Embryonic facial prominence (tissue), 1 donor: ENCODE measurements at regions not wholly inside any gene's neighbourhood (a gene's known extent, or its start where the extent isn't known, plus 50 kb on each side); places are given as distances from the start of the nearest gene placed in this dataset.
"Not testable (repeated sequence)": the region's sequence is repeated elsewhere in the genome, so short reads cannot be mapped to it uniquely, and the experiment has no call there.

Source experiments
- DNase-seq: peaks from one replicate; pipeline ENCODE4 v3.0.0-alpha.2; 2016; ENCODE audit errors: extremely low spot score

DNA sequence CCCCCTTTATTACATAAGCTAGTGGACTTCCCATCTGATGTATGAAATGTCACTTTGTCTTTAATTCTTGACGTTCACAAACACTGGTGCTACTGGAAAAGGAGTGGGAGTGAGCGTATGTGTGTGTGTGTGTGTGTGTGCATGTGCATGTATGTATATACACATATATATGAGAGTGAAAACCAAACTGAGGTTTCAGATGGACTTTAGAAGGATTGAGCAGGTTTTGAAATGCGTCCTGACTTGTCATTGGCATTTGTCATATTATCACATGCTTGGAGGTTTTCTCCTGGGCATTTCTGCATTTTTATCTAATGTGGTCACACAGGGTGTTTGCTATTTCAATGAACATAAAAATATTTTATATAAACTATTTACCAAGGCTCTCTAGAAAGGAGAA, 1085.9 kb downstream of the BCL11B start:
- DNase-seq, result no peak

DNA sequence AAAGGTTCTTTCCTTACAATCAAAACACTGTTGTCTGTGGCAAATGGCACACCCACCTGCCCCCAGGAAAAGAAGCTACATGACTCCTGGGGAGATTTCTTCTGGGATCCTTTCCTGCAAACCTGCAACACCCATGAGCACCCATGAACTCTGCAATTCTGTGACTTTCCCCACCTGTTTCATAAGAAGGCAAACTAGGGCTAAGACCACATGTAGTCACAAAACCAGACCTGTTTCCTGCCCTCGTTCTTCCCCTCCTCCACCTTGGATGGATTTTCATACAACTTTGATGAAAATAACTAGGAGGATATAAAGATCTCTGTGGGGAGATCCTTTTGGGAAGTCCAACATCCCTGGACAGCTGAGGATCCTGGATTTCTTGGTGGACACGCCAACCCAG, 1084.7 kb downstream of the BCL11B start:
- DNase-seq, result no peak

DNA sequence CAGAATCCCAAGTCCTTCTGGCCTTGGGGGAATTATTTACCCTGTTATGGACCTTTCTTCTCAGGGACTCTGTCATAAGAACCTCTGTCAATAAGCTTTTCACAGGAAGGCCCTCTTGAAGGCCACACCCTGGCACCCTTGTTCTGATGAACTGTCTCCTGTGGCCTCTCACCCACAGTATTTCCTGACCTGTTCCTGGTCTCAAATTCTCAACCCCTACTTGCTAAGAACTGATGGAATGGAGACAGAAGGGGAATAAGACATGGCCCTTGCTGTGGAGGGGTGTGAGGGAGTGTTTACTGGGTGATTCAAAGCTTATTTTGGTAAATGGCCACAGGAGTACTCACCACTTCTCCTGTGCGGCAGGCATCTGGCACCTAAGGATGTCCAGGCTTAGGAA, 1082.9 kb downstream of the BCL11B start:
- DNase-seq, result no peak

DNA sequence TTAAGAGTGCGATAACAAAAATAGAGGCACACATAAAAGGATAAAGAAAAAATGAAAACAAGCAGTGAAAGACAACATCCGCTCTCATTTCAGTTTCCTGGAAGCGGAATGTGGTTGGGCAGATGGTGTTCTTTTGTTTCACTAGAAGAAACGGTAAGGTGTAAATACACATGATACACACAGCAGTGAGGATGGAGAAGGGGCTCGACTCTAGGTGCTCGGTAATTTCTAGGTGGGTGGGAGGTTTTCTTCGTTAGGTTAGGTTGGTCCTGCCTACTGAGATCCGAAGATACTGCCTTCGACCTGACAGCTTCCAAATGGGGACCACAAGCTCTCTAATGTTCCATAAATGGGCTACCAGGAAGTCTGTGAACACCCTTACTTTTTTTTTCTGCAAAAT, 1082.5 kb downstream of the BCL11B start:
- DNase-seq, result no peak

DNA sequence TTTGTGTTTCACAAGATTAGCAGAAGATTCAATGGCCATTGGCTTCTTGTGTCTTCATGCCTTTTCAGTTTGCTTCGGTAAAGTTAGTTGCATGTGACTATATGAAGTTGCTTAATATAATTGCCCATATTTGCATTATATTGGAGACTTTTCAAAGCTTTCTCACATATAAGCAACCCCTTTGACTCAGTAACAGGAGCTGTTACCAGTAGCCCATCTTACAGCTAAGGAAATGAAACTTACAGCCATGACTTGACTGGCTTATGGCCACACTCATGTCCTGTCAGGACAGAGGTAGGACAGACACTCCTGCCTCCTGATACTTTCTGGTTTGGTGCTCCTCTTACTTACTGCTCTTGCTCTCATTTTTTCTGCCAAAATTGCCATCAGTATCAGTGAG, 1082.1 kb downstream of the BCL11B start:
- no peak for DNase-seq

DNA sequence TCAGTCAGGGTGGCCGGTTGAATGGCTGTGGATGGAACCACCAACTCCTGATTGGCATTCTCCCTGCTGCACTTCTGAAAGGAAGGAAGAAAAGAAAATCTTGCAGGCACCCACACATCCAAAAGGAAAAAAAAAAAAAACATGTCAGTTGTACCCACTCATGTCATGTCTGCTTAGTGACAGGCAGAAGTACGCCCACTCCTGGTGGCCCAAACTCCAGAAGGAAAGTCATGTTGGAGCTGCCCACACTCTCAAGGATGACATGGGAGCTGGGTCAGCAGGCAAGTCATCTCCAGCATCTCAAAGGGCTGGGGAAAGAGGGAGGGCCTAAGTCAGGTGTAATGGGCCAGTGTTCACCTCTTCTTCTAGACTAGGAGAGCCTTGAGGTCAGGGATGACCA, 1079.1 kb downstream of the BCL11B start:
- no peak for DNase-seq

DNA sequence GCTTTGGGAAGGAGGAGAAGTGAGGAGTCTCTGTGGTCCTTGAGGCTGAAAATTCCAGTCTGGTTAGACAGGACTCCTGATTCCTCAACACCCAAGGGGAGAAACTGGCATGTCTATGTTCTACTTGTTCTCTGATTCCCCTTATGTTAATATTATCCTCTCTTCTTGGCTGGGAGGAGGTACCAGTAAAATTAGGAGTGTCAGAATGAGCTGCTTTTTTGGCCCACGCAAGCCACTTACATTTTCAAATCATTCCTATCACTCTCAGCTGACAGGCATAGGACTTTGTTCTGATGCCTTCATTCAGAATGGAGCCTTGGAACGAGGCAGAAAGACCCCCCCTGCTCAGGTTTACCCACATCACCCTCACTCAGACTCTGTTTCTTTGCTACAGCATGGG, 1077.2 kb downstream of the BCL11B start:
- DNase-seq, result no peak

DNA sequence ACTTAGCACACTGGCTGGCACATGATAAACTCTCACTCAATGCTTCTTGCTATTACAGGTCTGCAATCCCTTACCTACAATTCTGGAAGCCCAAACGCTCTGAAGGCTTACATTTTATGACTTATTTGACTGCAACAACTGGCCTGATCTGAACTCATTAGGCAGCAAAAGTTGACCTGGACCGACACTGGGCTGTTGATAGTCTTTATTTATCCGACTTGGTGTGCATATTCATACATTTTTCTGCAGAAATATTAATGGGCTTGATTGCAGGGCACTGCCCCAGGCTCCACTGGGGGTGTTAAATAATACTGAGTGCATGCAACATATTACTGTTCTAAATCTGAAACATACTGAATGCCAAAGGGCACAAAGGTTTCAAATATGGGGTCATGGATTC, 1076.7 kb downstream of the BCL11B start:
- no peak for DNase-seq

DNA sequence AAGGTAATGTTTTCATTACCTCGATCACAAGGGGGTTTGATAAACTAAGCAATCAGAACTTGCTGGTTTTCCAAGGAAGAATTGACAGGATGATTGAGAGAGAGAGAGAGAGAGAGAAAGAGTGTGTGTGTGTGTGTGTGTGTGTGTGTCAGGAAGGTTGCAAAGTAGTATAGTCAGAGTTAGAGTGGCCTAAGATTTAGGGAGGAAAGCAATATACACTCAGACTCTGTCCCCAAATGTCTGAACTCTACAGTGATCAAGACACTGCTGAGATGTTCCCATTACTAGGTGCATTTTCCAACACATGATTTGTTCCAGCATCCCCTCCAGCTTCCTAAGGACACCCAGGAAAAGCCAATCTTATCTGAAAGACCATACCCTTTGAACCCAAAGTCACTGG, 1074.1 kb downstream of the BCL11B start:
- DNase-seq, result no peak

DNA sequence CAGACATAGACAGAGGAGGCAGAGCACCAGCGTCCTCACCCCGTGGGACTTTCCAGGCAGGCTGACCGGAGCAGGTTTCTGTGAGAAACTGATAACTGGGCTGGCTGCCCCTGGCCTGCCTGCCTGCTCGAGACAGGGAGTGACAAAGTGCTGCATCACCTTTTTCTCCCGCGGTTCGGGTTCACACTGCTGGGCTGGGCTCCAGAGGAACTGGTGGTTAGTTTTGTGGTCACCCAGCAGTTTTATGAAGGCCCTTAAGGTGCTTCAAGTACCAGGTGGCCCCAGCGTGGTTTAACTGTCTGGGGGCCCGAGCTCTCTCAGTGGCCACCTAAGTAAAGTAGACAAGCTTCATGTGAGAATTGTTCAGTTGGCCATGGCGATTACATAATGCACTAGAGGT, 1073.6 kb downstream of the BCL11B start:
- no peak for DNase-seq

DNA sequence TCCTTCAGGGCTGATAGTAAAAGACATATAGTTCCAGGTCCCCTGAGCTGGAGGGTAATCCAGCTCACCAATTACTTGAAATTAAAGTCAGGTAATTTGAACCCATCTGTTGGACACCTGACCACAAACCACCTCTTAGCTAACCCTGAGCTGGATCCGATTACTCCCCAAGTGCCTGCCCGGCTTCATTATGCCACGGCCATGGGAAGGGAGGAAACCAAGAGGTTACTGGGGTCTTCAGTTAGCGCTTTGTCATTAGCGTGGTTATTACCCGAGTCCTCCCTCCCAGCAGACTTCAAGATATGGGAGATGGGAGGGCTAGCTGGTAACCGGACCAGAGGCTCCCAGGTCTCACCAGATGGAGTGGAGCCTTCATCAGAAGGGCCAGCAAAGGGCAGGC, 1071.4 kb downstream of the BCL11B start:
- no peak for DNase-seq

DNA sequence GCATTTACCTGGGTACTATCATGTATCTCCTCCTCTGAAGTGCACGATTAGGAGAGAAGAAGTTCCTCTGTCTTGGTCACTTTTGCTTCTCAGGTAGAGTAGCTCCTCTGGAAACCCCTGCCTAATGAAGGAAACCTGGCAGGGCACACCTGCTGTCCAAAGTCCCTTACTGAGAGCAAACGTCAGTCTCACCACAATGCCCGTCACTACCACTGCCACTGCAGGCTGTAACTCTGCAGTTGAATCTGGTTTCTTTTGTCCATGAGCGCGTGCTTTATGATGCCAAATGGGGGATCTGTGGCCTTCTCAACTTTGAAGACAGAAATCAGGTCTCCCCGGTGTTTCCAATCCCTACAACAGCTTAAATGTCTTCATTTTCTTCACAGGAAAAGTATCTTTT, 1068.6 kb downstream of the BCL11B start:
- no peak for DNase-seq

DNA sequence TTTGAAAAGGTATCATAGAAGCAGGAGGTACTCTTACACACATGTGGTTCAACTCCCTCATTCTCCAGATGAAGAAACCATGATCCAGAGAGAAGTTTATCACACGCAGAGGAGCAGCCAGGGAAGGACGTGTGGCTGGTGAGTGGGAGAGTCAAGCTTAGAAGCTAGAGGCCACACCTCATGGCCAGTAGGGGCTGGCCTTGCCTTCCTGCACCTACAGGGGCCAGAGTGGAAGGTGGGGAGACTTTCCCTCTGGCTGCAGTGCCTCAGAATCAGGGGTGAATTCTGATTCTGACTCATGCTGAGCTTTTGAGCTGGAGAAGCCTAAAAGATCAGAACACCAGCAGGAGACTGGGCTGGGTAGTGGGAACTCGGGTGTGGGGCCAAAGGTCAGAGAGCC, 1067.9 kb downstream of the BCL11B start:
- no peak for DNase-seq

DNA sequence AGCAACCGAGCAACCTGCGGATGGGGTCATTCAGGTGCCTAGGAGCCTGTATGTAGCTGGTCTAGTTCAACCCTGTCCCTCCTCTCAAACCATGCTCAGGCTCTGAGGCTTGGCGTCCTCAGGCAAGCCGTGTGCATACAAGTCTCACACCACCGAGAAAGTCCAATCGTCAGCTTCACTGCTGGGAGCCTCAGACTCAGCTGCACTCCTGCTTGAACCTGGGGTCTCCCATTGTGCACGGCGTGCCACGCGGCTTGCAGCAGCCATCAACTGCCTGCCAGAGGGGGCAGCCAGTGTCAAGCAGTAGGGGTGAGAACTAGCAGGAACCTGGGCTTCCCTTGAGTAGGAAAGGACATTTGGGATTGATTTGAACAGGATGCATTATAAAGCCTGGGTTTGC, 1064.6 kb downstream of the BCL11B start:
- DNase-seq, result no peak

DNA sequence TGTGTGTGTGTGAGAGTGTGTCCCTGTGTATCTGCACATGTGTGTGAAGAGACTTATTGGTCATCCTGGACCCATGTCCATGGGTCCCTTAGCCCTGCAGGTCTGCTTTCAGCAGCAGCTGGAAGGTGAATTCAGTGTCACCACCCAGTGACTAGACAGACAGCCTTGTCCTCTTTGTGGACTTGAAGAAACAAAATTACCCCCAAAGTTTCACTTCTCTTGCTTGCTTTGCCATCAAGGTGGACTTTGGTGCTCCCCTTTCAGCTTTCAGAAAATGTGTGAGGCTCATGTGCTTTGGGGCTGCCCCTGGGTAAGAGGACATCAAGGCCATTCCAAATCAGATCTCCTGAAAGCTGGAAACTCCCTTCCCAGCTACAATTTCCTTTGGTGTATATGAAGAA, 1063.8 kb downstream of the BCL11B start:
- no peak for DNase-seq

DNA sequence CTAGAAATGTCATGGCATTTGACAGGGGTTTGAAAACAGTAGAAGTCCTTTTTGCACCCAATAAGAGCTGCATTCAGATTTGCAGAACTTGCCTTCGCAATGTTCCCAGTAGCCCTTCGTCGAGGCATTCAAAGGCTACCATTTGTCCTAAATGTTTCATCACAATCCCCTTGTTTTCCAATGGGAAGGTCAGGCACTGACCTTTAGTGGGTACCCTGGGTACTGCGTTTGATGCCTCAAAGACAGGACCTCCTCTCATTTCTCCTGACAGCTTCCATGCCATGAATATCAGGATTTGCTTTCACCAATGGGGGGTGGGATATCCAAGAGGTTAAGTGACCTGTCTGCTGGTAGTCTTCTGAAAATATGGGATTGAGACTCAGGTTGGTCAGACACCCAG, 1063.1 kb downstream of the BCL11B start:
- no peak for DNase-seq

DNA sequence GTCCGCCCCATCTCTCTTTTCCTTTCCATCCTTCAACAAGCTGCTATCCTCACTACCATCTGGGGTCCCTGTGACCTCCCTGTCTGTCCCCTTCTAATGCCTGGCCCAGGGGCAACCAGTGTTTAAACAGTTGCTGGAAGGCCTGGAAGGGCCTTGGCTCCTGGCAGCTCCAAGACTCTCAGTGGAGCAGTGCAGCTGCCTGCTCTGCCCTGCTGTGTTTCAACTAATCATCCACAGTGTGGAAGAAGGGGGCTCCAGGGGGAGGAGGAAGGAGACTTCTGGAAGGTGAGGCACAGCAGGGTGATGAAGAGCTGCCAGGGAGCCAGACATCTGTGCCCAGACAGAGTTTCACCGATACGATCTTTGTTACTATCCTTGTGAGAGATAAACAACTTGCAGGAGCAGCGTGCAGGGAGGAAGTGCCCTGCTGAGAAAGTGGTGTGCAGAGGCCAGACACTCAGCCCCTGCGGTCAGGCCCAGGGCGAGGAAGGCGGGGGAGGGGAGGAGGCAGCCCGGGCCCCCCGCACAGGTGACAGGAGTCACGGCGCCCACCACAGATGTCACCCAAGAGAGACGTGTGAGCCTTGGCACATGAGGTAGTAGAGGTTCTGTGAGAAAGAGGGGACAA, 1061.8 kb downstream of the BCL11B start:
- no peak for DNase-seq

DNA sequence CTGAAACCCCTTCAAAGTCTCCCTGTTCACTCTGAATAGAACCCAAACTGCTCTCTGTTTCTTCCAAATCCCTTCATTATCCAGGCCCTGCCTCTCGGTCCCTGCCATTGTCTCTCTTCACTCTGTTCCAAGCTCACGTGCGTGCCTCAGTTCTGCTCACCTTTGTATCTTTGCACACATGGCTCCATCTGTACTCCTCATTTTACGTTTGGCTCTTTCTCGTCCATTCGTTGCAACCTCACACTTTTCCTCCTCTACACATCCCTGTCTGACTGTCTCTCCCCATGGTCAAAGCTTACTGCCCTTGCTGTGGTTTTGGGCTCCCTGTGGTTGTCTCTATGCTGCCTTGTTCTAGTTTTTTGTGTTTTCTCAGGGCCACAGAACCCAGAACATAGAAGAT, 1054.5 kb downstream of the BCL11B start:
- no peak for DNase-seq

DNA sequence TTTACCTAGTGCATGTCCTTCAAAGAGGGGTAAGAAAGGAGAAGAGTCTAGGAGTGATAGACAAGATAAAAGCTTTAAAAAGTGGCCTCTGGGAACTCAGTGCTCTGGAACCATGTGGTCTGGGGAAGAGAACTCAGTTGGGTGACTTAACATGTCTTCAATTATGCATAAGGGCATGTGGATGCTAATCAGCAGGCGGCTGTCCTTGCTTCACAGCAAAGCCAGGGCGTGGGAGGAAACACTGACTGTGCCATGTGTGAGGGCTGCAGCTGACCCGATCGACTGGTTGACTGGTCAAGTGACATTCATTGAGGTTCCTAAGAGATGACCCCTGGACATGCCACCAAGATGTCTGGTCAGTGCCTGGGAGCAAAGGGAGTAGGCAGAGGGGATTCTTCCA, 1053.8 kb downstream of the BCL11B start:
- no peak for DNase-seq

DNA sequence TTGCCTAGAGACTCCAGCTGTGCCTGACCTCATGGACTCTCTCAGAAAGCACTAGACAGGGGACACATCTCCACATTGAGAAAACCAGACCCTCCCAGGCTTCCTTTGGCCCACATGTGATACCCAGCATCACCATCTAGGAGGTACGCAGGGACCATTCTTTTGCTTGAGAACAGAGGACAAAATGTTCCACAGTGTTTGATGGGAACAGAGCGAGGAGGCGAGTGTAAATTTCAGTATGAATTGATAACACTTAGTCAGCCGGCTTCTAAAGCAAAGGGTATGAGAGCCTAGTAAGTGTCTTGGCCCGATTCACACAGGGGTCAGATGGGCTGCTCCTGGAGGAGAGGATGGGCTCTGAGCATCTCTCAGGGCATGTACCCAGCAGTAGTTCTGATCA, 1052.4 kb downstream of the BCL11B start:
- DNase-seq, result no peak

DNA sequence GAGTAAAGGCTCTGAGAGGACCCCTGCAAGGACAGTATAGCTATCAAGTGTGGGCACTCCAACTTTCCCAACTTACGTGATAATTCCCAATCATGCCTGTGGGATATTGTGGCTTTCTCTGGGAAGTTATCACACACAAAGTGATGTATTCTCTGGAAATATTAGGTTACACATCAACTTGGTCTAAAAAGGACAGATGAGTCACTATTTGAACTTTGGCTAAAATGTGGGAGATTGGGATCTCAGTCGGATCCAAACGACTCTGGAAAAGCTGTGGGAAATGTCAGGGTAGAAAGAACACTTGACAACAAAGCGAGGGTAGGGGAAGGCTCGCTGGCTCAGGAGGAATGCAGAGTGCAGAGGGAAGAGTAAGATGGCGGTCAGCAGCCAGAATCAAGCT, 1048.9 kb downstream of the BCL11B start:
- no peak for DNase-seq

DNA sequence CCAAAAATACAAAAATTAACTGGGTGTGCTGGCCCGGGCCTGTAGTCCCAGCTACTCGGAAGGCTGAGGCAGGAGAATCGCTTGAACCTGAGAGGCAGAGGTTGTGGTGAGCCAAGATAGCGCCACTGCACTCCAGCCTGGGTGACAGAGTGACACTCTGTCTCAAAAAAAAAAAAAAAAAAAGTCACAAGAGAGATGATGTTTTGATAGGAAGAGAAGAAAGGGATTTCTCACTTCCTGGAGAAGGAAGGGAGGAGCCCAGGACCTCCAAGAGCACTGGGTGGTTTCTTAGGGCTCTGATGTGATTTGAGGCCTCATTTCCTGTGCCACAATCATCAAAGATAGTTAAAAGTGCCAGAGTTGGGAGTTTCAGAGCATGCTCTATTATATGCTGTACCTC, 1048.3 kb downstream of the BCL11B start:
- DNase-seq, result not testable (repeated sequence)

DNA sequence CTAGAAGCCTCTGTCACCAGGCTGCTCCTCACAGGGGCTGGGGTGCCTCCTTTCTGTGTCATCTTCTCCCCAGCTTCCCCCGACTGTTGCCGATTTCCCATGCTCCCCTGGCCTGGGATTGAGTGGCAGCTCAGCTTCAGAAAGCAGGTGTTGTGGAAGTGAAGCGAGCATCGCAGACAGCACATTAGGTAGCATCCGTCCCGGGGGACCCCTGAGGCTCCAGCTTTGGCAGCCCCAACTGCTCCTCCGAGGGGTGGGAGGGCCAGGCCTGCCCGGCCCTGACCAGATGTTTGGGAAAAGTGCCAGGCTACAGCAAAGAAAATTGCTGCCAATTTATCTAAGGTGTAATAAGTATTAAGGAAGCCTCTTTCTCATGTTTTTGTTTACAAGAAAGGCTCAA, 1045.6 kb downstream of the BCL11B start:
- no peak for DNase-seq

DNA sequence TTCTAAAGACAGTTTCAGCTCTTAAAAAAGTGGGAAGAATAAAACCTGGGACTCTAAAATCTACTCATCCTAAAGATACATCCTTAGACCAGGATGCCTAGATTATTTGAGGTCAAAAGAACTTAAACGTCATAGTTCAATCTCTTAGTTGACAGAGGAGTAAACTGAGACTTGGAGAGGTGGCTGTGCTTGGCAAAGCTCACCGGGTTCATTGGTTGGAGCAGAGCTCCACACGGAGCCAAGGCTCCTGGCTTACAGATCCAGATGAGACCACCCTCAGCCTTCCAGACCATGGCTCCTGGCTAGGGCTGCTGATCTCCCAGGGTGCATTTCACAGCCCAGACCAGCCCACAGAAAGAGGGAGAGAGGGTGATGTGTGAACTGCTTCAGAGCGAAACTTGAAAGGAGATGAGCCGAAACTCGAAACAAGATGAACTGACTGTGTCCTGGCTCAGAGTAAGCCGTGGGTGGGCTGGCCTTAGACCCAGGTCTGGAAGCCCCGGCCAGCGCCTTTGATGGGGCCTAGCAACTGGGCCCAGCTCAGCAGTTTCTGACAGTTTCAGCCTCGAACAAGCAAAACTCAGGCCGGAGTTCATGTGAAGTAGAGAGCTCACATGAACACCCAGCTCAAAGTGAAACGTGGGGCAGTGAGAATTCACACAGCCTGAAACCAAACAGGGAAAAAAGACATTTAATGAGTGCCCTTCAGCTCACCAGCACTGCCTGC, 1044.8 kb downstream of the BCL11B start:
- DNase-seq, result no peak
